22Rv1 (cell line): ENCODE measurements at regions not wholly inside any gene's neighbourhood (a gene's known extent, or its start where the extent isn't known, plus 50 kb on each side); places are given as distances from the start of the nearest gene placed in this dataset.

Source experiments
- CTCF ChIP-seq: fragments of 450-650 bp; IDR thresholded peaks from 2 replicates; pipeline ENCODE4 v1.5.1; 2017; ENCODE audit warnings: mild to moderate bottlenecking
- ZFX ChIP-seq: fragments of 450-650 bp; IDR thresholded peaks from 2 replicates; pipeline ENCODE4 v1.6.1; 2017; ENCODE audit warnings: antibody characterized with exemption, borderline replicate concordance

GRCh38 chr4:53722110-53722509 lies 130.8 kb upstream of the LNX1 start:
- no peak for TF ChIP-seq CTCF
- TF ChIP-seq ZFX, result no peak
